ENCODE measurements at regions not wholly inside any gene's neighbourhood (a gene's known extent, or its start where the extent isn't known, plus 50 kb on each side); places are given as distances from the start of the nearest gene placed in this dataset.

DNA sequence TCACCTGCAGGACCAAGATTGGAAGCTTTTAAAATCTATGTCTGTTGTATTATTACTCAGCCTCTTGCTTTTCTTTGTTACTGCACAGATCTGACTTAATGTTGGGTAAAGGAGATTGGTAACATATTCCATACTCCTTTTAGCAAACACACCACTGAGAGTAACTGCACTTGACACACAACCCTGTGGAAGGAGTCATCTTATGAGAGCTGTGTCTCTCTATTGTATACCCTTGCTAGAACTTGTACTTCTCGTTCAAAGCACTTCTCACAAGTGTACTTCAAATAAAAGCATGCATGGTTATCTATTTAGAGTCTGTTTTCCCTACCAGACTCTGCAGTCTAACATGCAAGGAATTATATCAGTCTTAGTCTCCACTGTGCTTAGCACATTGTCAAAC is 813.4 kb downstream of the ADGRL2 start:
- TF ChIP-seq GATA3 (IDR thresholded peaks at IDR 0.05; ENCODE audit: low read depth, low read length) (no peak), GATA2 (IDR thresholded peaks at IDR 0.05; ENCODE audit: low read depth, low read length) (no peak)
